Esophagus squamous epithelium (tissue), 5 donors: ENCODE measurements at regions not wholly inside any gene's neighbourhood (a gene's known extent, or its start where the extent isn't known, plus 50 kb on each side); places are given as distances from the start of the nearest gene placed in this dataset.

Experiments
- DNase-seq: peaks from one replicate; lab custom pipeline; 2025; lab: John Stamatoyannopoulos, UW
- H3K27ac ChIP-seq, 4 donors: fragments of 200-600 bp; sonication (generic); one replicate each; pipeline ENCODE4 v1.5.1; 2016 to 2019; ENCODE audit warnings: mild to moderate bottlenecking in 1 of 4
- H3K27me3 ChIP-seq, 4 donors: fragments of 200-600 bp; sonication (generic); 1 replicate in 3 of 4; 2 replicates in 1 of 4; pipeline versions ENCODE4 v1.5.1 to v1.6.0; 2017 to 2021; ENCODE audit warnings: antibody characterized with exemption in 1 of 4
- H3K36me3 ChIP-seq, 3 donors: fragments of 200-600 bp; sonication (generic); one replicate each; pipeline ENCODE4 v1.5.1; 2016 to 2019
- H3K4me1 ChIP-seq, 3 donors: fragments of 200-600 bp; sonication (generic); one replicate each; pipeline ENCODE4 v1.5.1; 2017 to 2019
- H3K4me3 ChIP-seq, 4 donors: fragments of 200-600 bp; sonication (generic); 1 replicate in 3 of 4; 2 replicates in 1 of 4; pipeline ENCODE4 v1.5.1; 2016 to 2019; ENCODE audit warnings: mild to moderate bottlenecking in 2 of 4, moderate library complexity in 1 of 4
- H3K9me3 ChIP-seq, 3 donors: fragments of 200-600 bp; sonication (generic); one replicate each; pipeline ENCODE4 v1.5.1; 2016 to 2019
- POLR2A ChIP-seq, 4 donors: fragments of 450-650 bp; IDR thresholded peaks; one replicate each; pipeline ENCODE4 v1.6.1; 2017; ENCODE audit warnings: antibody characterized with exemption in 4 of 4, mild to moderate bottlenecking in 4 of 4, moderate library complexity in 3 of 4
- WGBS, 2 donors: methylation state at CpG; one replicate each; pipeline ENCODE4 v1.1.5; 2018; 5-methylcytosine and 5-hydroxymethylcytosine counted together
- intact Hi-C: fragments of 100-400 bp; cut with DNase I; formaldehyde crosslinking; loops from one replicate; pipeline ENCODE4 v1.15.0; 2022
- TF ChIP-seq, protein P1 (sequence below), 6 experiments: fragments of 450-650 bp in 4 of 6; fragments of 200-600 bp in 2 of 6; sonication (generic) in 2 of 6; IDR thresholded peaks; one replicate each; pipeline ENCODE4 v1.5.1; 2016 to 2019; ENCODE audit warnings: antibody characterized with exemption in 6 of 6, mild to moderate bottlenecking in 4 of 6, moderate library complexity in 4 of 6
- donor health status: DM: yes; HTN: yes; CAD: no.

GRCh38 chr3:76656531-76657070 lies 383.3 kb upstream of the ROBO2 start:
- no peak for TF ChIP-seq POLR2A (IDR thresholded peaks at IDR 0.05)
- TF ChIP-seq, protein P1, sequence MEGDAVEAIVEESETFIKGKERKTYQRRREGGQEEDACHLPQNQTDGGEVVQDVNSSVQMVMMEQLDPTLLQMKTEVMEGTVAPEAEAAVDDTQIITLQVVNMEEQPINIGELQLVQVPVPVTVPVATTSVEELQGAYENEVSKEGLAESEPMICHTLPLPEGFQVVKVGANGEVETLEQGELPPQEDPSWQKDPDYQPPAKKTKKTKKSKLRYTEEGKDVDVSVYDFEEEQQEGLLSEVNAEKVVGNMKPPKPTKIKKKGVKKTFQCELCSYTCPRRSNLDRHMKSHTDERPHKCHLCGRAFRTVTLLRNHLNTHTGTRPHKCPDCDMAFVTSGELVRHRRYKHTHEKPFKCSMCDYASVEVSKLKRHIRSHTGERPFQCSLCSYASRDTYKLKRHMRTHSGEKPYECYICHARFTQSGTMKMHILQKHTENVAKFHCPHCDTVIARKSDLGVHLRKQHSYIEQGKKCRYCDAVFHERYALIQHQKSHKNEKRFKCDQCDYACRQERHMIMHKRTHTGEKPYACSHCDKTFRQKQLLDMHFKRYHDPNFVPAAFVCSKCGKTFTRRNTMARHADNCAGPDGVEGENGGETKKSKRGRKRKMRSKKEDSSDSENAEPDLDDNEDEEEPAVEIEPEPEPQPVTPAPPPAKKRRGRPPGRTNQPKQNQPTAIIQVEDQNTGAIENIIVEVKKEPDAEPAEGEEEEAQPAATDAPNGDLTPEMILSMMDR (IDR thresholded peaks at IDR 0.05), result no peak
- intact Hi-C loops, result no loop called here
- Histone ChIP-seq H3K36me3 (no peaks in the 10 kb centered on the region), H3K9me3 (no peaks in the 10 kb centered on the region), H3K27me3 (no peaks in the 10 kb centered on the region), H3K4me1 (no peaks in the 10 kb centered on the region), H3K27ac (no peak overlapping the region), H3K4me3 (no peak overlapping the region)
- DNase-seq, result no peak
- WGBS, 2 donors, result 25 to 36% methylated on average over 4 of the region's 4 CpGs

DNA sequence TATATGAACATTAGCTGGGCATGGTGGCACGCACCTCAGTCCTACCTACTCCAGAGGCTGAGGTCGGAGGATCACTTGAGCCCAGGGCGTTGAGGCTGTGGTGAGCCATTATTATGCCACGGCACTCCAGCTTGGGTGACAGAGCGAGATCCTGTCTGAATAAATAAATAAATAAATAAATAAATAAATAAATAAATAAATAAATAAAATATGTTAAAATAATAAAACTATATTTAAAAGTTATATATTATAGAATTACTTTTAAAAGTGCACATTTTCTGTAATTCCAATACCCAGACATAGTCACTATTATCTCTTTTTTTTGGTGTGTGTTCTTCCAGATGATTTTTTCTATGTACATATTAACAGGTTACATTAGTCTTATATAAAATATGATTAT lies 382.0 kb upstream of the ROBO2 start:
- H3K36me3 ChIP-seq, result no peaks in the 10 kb centered on the region
- TF ChIP-seq, protein P1 (IDR thresholded peaks at IDR 0.05), result no peak
- no peak for TF ChIP-seq POLR2A (IDR thresholded peaks at IDR 0.05)
- no peak for DNase-seq
- intact Hi-C loops, result no loop called here
- no peaks in the 10 kb centered on the region for H3K27me3 ChIP-seq
- H3K4me3 ChIP-seq, result no peak overlapping the region
- 88 to 93% methylated on average over 5 of the region's 5 CpGs for WGBS, 2 donors
- H3K9me3 ChIP-seq, result no peaks in the 10 kb centered on the region
- no peaks in the 10 kb centered on the region for H3K4me1 ChIP-seq
- no peak overlapping the region for H3K27ac ChIP-seq

DNA sequence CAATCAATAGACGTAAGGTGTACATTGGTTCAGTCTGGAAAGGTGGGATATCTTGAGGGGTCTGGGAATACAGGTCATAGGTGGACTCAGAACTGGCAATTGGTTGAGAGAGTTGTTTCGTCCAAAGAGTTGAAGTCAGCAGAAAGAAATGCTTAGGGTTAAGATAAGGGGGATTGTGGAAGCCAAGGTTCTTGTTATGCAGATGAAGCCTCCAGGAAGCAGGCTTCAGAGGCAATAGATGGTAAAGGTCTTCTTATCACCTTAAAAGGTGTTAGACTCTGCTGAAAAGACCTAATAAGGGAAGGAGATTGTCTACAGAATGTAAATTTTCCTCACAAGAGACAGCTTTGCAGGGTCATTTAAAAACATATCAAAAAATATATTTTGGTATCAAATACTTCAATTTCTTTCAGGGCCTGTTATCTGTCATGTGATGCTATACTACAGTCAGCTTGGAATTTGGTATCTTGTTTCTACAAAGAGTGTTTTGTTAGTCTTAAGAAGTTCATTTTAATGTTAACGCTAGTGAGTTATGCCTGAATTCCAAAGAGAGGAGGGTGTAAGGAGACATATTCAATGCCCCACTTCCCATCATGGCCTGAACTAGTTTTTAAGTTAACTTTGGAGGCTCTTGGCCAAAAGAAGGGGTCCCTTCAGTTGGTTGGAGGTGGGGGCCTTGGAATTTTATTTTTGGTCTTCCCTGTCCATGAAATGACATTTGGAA lies 378.2 kb upstream of the ROBO2 start:
- TF ChIP-seq, protein P1 (IDR thresholded peaks at IDR 0.05), result no peak
- no peak for TF ChIP-seq POLR2A (IDR thresholded peaks at IDR 0.05)
- WGBS, 2 donors, result 61 to 76% methylated on average over 3 of the region's 3 CpGs
- Histone ChIP-seq H3K9me3 (no peaks in the 10 kb centered on the region), H3K36me3 (no peaks in the 10 kb centered on the region), H3K4me1 (no peaks in the 10 kb centered on the region), H3K27me3 (no peaks in the 10 kb centered on the region), H3K4me3 (no peak overlapping the region), H3K27ac (no peak overlapping the region)
- intact Hi-C loops, result no loop called here
- DNase-seq, result no peak

DNA sequence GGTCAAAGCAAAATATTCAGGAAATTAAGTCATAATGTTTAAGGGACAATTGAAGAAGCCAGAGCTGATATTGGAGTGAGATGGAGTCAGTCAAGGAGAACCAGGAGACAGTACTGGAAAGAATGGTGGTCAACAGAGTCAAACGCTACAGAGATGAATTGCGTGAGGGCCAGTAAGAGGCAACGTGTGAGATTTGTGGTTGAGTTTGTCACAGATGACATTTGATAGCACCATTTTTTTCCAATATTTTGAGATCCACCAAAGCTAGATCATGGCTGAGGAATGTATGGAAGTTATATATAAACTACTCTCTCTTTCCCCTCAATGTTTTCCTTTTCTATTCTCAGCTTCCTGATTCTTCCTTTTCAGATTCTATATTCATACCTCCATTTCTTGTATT lies 375.1 kb upstream of the ROBO2 start:
- H3K4me3 ChIP-seq, result no peak overlapping the region
- no peak for DNase-seq
- intact Hi-C loops, result no loop called here
- H3K27ac ChIP-seq, result no peak overlapping the region
- TF ChIP-seq, protein P1 (IDR thresholded peaks at IDR 0.05), result no peak
- no peak for TF ChIP-seq POLR2A (IDR thresholded peaks at IDR 0.05)
- no peaks in the 10 kb centered on the region for H3K4me1 ChIP-seq
- H3K27me3 ChIP-seq, result no peaks in the 10 kb centered on the region
- 87 to 89% methylated on average over 3 of the region's 3 CpGs for WGBS, 2 donors
- H3K36me3 ChIP-seq, result no peaks in the 10 kb centered on the region
- H3K9me3 ChIP-seq, result no peaks in the 10 kb centered on the region

- intact Hi-C loops, result no loop called here
- H3K4me3 ChIP-seq, result no peak overlapping the region
- H3K27ac ChIP-seq, result no peak overlapping the region
- WGBS, 2 donors, result 80 to 87% methylated on average over 4 of the region's 4 CpGs
- TF ChIP-seq, protein P1 (IDR thresholded peaks at IDR 0.05), result no peak
- no peak for TF ChIP-seq POLR2A (IDR thresholded peaks at IDR 0.05)
- no peaks in the 10 kb centered on the region for H3K36me3 ChIP-seq
- no peaks in the 10 kb centered on the region for H3K9me3 ChIP-seq
- no peaks in the 10 kb centered on the region for H3K4me1 ChIP-seq
- no peaks in the 10 kb centered on the region for H3K27me3 ChIP-seq
- no peak for DNase-seq
Measured at GRCh38 chr3:76668653-76669052, 371.2 kb upstream of the ROBO2 start.
